GM18867 (cell line): ENCODE measurements at regions not wholly inside any gene's neighbourhood (a gene's known extent, or its start where the extent isn't known, plus 50 kb on each side); places are given as distances from the start of the nearest gene placed in this dataset.
A peak's percentile ranks its signal among the peaks of the same experiment; 100 is the strongest.

ENCODE experiments used
- ATAC-seq: cut with Tn5 transposase; IDR thresholded peaks from one replicate; pipeline ENCODE4 v1.9.1; 2021; ENCODE audit warnings: mild to moderate bottlenecking, moderate library complexity; ENCODE audit not compliant: unreplicated experiment

- no peak for ATAC-seq
Measured at GRCh38 chr2:66318009-66318561, 116.8 kb upstream of the MEIS1 start.

GRCh38 chr2:66317268-66317890, 117.5 kb upstream of the MEIS1 start:
- ATAC-seq = no peak

- no peak for ATAC-seq
Measured at GRCh38 chr2:66306483-66306882, 128.4 kb upstream of the MEIS1 start.

- ATAC-seq = no peak
Measured at GRCh38 chr2:66305718-66306117, 129.2 kb upstream of the MEIS1 start.

- peak; percentile 86 for ATAC-seq
Measured at GRCh38 chr2:66303471-66303870, 131.5 kb upstream of the MEIS1 start.

GRCh38 chr2:66301767-66302140, 133.2 kb upstream of the MEIS1 start:
- no peak for ATAC-seq

GRCh38 chr2:66301022-66301766, 133.7 kb upstream of the MEIS1 start:
- ATAC-seq = no peak

- ATAC-seq = no peak
Measured at GRCh38 chr2:66283787-66284186, 151.1 kb upstream of the MEIS1 start.

GRCh38 chr2:66281980-66282379, 152.9 kb upstream of the MEIS1 start:
- no peak for ATAC-seq

GRCh38 chr2:66279024-66279423, 155.9 kb upstream of the MEIS1 start:
- no peak for ATAC-seq

- ATAC-seq = no peak
Measured at GRCh38 chr2:66275984-66276383, 158.9 kb upstream of the MEIS1 start.

- ATAC-seq = no peak
Measured at GRCh38 chr2:66273933-66274490, 160.9 kb upstream of the MEIS1 start.

- no peak for ATAC-seq
Measured at GRCh38 chr2:66272751-66273150, 162.2 kb upstream of the MEIS1 start.

- no peak for ATAC-seq
Measured at GRCh38 chr2:66271777-66272176, 163.1 kb upstream of the MEIS1 start.

GRCh38 chr2:66270247-66270646, 164.7 kb upstream of the MEIS1 start:
- ATAC-seq = no peak

GRCh38 chr2:66269166-66269565, 165.8 kb upstream of the MEIS1 start:
- ATAC-seq = no peak

- ATAC-seq = no peak
Measured at GRCh38 chr2:66268756-66269155, 166.2 kb upstream of the MEIS1 start.

GRCh38 chr2:66264354-66264753, 170.6 kb upstream of the MEIS1 start:
- ATAC-seq = no peak

- ATAC-seq = no peak
Measured at GRCh38 chr2:66255867-66256266, 179.1 kb upstream of the MEIS1 start.

- no peak for ATAC-seq
Measured at GRCh38 chr2:66255136-66255535, 179.8 kb upstream of the MEIS1 start.

GRCh38 chr2:66253066-66253465, 181.9 kb upstream of the MEIS1 start:
- ATAC-seq = no peak

- ATAC-seq = no peak
Measured at GRCh38 chr2:66252109-66252508, 182.8 kb upstream of the MEIS1 start.
